Pancreas (tissue), 10 donors: ENCODE measurements at regions not wholly inside any gene's neighbourhood (a gene's known extent, or its start where the extent isn't known, plus 50 kb on each side); places are given as distances from the start of the nearest gene placed in this dataset.

Experiments
- ATAC-seq, 4 donors: fragments of 200-7000 bp; cut with Tn5 transposase; one replicate each; pipeline versions ENCODE4 v1.8.0 to v1.9.1; 2020; ENCODE audit warnings: mild to moderate bottlenecking in 4 of 4, moderate library complexity in 4 of 4
- DNase-seq, 6 donors: peaks; one replicate each; pipeline ENCODE4 v3.0.0-alpha.2; 2020
- FAIRE-seq: peaks from 2 replicates; lab custom pipeline; 2012; peaks lifted over from hg19 to GRCh38; lab: Jason Lieb, UNC
- H3K27ac ChIP-seq, 4 donors: fragments of 200-600 bp; sonication (generic); 1 replicate in 3 of 4; 2 replicates in 1 of 4; pipeline versions ENCODE4 v1.5.0 to v1.8.0; 2020
- H3K27me3 ChIP-seq, 4 donors: fragments of 200-600 bp; one replicate each; pipeline ENCODE4 v1.8.0; 2021
- H3K36me3 ChIP-seq, 3 donors: fragments of 200-600 bp; sonication (generic) in 1 of 3; one replicate each; pipeline versions ENCODE4 v1.5.0 to v1.8.0; 2020 to 2021
- H3K4me1 ChIP-seq, 3 donors: fragments of 200-600 bp; one replicate each; pipeline ENCODE4 v1.8.0; 2021
- H3K4me3 ChIP-seq, 4 donors: fragments of 200-600 bp; sonication (generic) in 2 of 4; one replicate each; pipeline versions ENCODE4 v1.5.0 to v1.8.0; 2020 to 2021
- H3K9me3 ChIP-seq, 4 donors: fragments of 200-600 bp; one replicate each; pipeline ENCODE4 v1.8.0; 2021
- CTCF ChIP-seq, 4 donors: fragments of 200-600 bp; sonication (generic) in 3 of 4; IDR thresholded peaks; one replicate each; pipeline versions ENCODE4 v1.5.0 to v1.8.0; 2021; ENCODE audit warnings: antibody characterized with exemption in 4 of 4
- WGBS, 2 donors: extraction: QIAGEN DNeasy Blood & Tissue Kit; methylation state at CpG; one replicate each; pipeline ENCODE4 v1.1.7; 2013; 5-methylcytosine and 5-hydroxymethylcytosine counted together
- intact Hi-C, 3 donors: fragments of 100-400 bp; cut with DNase I; formaldehyde crosslinking; loops; one replicate each; pipeline versions ENCODE4 v1.11.1 to v1.14.2; 2022
- donor health status: healthy with polysubstance abuse.
- donor health status: DM: no; HTN: no; CAD: no; lungs with moderate emphysema.
- donor health status: DM: no; HTN: no; CAD: no.
- donor health status: control.
- donor health status: control.
- donor health status: Bipolar disorder and iron deficiency.
- donor health status: DM: yes; HTN: yes; CAD: no.
- donor health status: DM: no; HTN: no; CAD: no.
- donor health status: DM: no; HTN: no; CAD: no.
- donor health status: DM: yes; HTN: yes; CAD: no.

DNA sequence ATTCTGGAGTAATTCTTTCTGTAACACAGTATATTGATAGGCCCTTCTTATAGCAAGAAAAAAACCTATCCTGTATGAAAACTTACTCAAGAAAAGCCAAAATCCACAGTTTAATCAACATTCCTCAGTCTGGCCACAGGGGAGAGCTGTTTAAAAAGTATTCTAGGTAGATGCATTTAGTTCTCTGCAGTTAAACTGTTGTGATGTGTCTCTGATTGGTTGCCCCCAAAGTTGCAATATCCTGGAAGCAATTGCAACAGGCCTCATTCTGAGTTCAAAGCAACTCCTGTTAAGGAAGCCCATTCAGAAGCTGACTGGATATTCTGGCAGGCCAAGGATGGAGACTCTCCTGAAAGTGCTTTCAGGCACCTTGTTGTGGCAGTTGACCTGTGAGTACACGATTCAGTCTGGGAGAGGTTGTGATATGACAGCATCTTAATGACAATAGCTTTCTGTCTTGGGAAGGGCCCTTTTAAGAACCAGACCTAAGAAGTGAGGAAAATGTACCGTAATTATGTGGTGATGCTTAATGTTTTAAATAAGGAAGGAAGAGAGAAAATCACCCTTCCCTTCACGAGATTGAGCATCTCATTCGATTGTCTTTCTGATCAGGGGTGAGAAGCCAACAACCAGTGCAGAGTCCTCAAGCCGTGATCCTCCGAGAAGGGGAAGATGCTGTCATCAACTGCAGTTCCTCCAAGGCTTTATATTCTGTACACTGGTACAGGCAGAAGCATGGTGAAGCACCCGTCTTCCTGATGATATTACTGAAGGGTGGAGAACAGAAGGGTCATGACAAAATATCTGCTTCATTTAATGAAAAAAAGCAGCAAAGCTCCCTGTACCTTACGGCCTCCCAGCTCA is 420.7 kb downstream of the DAD1 start:
- WGBS, 2 donors: 76 to 80% methylated on average over 8 of the region's 8 CpGs
- no peak for FAIRE-seq
- Histone ChIP-seq H3K27me3 (no peaks in the 10 kb centered on the region), H3K4me3 (no peak overlapping the region), H3K36me3 (no peaks in the 10 kb centered on the region), H3K9me3 (no peaks in the 10 kb centered on the region), H3K27ac (no peak overlapping the region), H3K4me1 (no peaks in the 10 kb centered on the region)
- DNase-seq: no peak
- no peak for TF ChIP-seq CTCF (IDR thresholded peaks at IDR 0.05)
- no peak for ATAC-seq
- intact Hi-C loops: no loop called here

DNA sequence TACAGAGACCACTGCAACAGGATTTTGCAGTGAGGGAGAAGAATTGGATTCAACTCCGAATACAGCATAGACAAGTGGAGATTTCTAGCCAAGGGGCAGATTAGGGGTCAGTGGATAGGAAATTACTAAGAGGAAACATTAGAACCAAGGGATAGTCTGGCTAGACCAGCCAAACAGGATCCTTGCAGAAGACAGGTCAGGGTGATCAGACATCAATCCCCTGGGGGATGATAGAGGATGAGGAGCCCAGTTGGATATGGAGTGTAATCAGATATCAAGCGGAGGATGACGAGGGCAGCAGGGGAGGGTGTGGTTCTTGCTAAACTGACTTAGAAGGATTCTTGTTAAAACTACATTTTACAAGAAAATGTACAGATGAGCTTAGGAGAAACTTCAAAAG is 424.4 kb downstream of the DAD1 start:
- intact Hi-C loops: no loop called here
- Histone ChIP-seq H3K4me1 (no peaks in the 10 kb centered on the region), H3K4me3 (no peak overlapping the region), H3K27ac (no peak overlapping the region), H3K36me3 (no peaks in the 10 kb centered on the region), H3K9me3 (no peaks in the 10 kb centered on the region), H3K27me3 (no peaks in the 10 kb centered on the region)
- WGBS, 2 donors: 42 to 57% methylated on average over 3 of the region's 3 CpGs
- no peak for FAIRE-seq
- no peak for DNase-seq
- no peak for ATAC-seq
- no peak for TF ChIP-seq CTCF (IDR thresholded peaks at IDR 0.05)

GRCh38 chr14:22163051-22163450 is 426.0 kb downstream of the DAD1 start:
- intact Hi-C loops: no loop called here
- FAIRE-seq (no peak), ATAC-seq (no peak), DNase-seq (no peak)
- Histone ChIP-seq H3K27ac (no peak overlapping the region), H3K36me3 (no peaks in the 10 kb centered on the region), H3K4me3 (no peak overlapping the region), H3K27me3 (no peaks in the 10 kb centered on the region), H3K9me3 (no peaks in the 10 kb centered on the region), H3K4me1 (no peaks in the 10 kb centered on the region)
- TF ChIP-seq CTCF (IDR thresholded peaks at IDR 0.05): no peak

DNA sequence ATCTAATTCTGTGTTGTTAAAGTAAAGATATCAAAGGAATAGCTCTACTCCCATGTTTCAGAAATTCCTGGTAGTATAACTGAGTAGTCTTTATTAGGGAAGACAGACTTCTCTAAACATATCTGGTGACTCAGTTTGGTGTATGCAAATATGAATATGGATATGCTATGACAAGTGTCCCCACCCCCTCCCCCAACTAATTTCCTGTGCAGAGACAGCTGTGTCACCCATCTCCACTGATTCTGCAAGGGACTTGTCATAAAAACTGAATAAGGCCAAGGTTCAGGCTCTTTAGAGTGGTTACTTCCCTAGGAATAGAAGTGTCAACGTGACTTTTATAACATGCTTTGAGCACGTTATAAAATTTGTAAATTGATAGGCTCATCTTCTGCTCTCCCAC is 429.1 kb downstream of the DAD1 start:
- H3K9me3 ChIP-seq: no peaks in the 10 kb centered on the region
- no peaks in the 10 kb centered on the region for H3K36me3 ChIP-seq
- intact Hi-C loops: no loop called here
- no peak overlapping the region for H3K4me3 ChIP-seq
- H3K27me3 ChIP-seq: no peaks in the 10 kb centered on the region
- FAIRE-seq (no peak), DNase-seq (no peak), ATAC-seq (no peak)
- H3K4me1 ChIP-seq: no peaks in the 10 kb centered on the region
- H3K27ac ChIP-seq: no peak overlapping the region
- TF ChIP-seq CTCF (IDR thresholded peaks at IDR 0.05): no peak
- WGBS, 2 donors: 37 to 58% methylated on average over 2 of the region's 2 CpGs

GRCh38 chr14:22159099-22159498 is 429.9 kb downstream of the DAD1 start:
- intact Hi-C loops: no loop called here
- DNase-seq (no peak), FAIRE-seq (no peak), ATAC-seq (peak in 2 of 4 donors; percentile 27 to 59)
- Histone ChIP-seq H3K9me3 (no peaks in the 10 kb centered on the region), H3K27ac (no peak overlapping the region), H3K27me3 (no peaks in the 10 kb centered on the region), H3K36me3 (no peaks in the 10 kb centered on the region), H3K4me3 (no peak overlapping the region), H3K4me1 (no peaks in the 10 kb centered on the region)
- WGBS, 2 donors: 45 to 51% methylated on average over 3 of the region's 3 CpGs
- no peak for TF ChIP-seq CTCF (IDR thresholded peaks at IDR 0.05)
